ENCODE measurements at regions not wholly inside any gene's neighbourhood (a gene's known extent, or its start where the extent isn't known, plus 50 kb on each side); places are given as distances from the start of the nearest gene placed in this dataset.

- DNase-seq (ENCODE audit: low spot score): no peak
- TF ChIP-seq CTCF (IDR thresholded peaks at IDR 0.05; ENCODE audit: poor library complexity, severe bottlenecking): no peak
- no peak overlapping the region for H3K4me3 ChIP-seq (ENCODE audit: severe bottlenecking)
- H3K27me3 ChIP-seq (ENCODE audit: insufficient read depth, poor library complexity, severe bottlenecking): no peaks in the 10 kb centered on the region
- H3K4me1 ChIP-seq (ENCODE audit: insufficient read depth, poor library complexity, severe bottlenecking): peaks cover 8% of the 10 kb centered on the region
- ATAC-seq (ENCODE audit: low read depth): no peak
- H3K36me3 ChIP-seq (ENCODE audit: low read depth): no peaks in the 10 kb centered on the region
- H3K9me3 ChIP-seq (ENCODE audit: severe bottlenecking): no peaks in the 10 kb centered on the region
- no peak overlapping the region for H3K27ac ChIP-seq (ENCODE audit: poor library complexity, severe bottlenecking)
Observed at GRCh38 chr4:138538743-138539142, 296.6 kb upstream of the SLC7A11 start.

- no peak for ATAC-seq (ENCODE audit: low read depth)
Observed at GRCh38 chr4:138537731-138538490, 295.8 kb upstream of the SLC7A11 start.

GRCh38 chr4:138535316-138535715, 293.2 kb upstream of the SLC7A11 start:
- TF ChIP-seq CTCF (IDR thresholded peaks at IDR 0.05; ENCODE audit: poor library complexity, severe bottlenecking): no peak
- ATAC-seq (ENCODE audit: low read depth) (no peak), DNase-seq (ENCODE audit: low spot score) (no peak)
- H3K4me3 ChIP-seq (ENCODE audit: severe bottlenecking): no peak overlapping the region
- no peak overlapping the region for H3K27ac ChIP-seq (ENCODE audit: poor library complexity, severe bottlenecking)
- H3K9me3 ChIP-seq (ENCODE audit: severe bottlenecking): peaks cover 5% of the 10 kb centered on the region
- peaks cover 3% of the 10 kb centered on the region for H3K27me3 ChIP-seq (ENCODE audit: insufficient read depth, poor library complexity, severe bottlenecking)
- no peaks in the 10 kb centered on the region for H3K36me3 ChIP-seq (ENCODE audit: low read depth)
- peaks cover 5% of the 10 kb centered on the region for H3K4me1 ChIP-seq (ENCODE audit: insufficient read depth, poor library complexity, severe bottlenecking)

More at GRCh38 chr4:138537731-138538490, 295.8 kb upstream of the SLC7A11 start:
- H3K36me3 ChIP-seq (ENCODE audit: low read depth): no peaks in the 10 kb centered on the region
- H3K4me1 ChIP-seq (ENCODE audit: insufficient read depth, poor library complexity, severe bottlenecking): peaks cover 8% of the 10 kb centered on the region
- H3K4me3 ChIP-seq (ENCODE audit: severe bottlenecking): no peak overlapping the region
- peaks cover 1% of the 10 kb centered on the region for H3K27me3 ChIP-seq (ENCODE audit: insufficient read depth, poor library complexity, severe bottlenecking)
- no peak for TF ChIP-seq CTCF (IDR thresholded peaks at IDR 0.05; ENCODE audit: poor library complexity, severe bottlenecking)
- no peak for DNase-seq (ENCODE audit: low spot score)
- H3K27ac ChIP-seq (ENCODE audit: poor library complexity, severe bottlenecking): no peak overlapping the region
- H3K9me3 ChIP-seq (ENCODE audit: severe bottlenecking): no peaks in the 10 kb centered on the region

- DNase-seq (ENCODE audit: low spot score) (no peak), ATAC-seq (ENCODE audit: low read depth) (peak; percentile 40; the same call in 1 of the 3 replicates)
- Histone ChIP-seq H3K4me3 (ENCODE audit: severe bottlenecking) (no peak overlapping the region), H3K36me3 (ENCODE audit: low read depth) (no peaks in the 10 kb centered on the region), H3K27me3 (ENCODE audit: insufficient read depth, poor library complexity, severe bottlenecking) (no peaks in the 10 kb centered on the region), H3K27ac (ENCODE audit: poor library complexity, severe bottlenecking) (no peak overlapping the region), H3K4me1 (ENCODE audit: insufficient read depth, poor library complexity, severe bottlenecking) (no peaks in the 10 kb centered on the region), H3K9me3 (ENCODE audit: severe bottlenecking) (no peaks in the 10 kb centered on the region)
- TF ChIP-seq CTCF (IDR thresholded peaks at IDR 0.05; ENCODE audit: poor library complexity, severe bottlenecking): peak; percentile 59
Observed at GRCh38 chr4:138522366-138522765, 280.2 kb upstream of the SLC7A11 start.

GRCh38 chr4:138521809-138522208, 279.7 kb upstream of the SLC7A11 start:
- Histone ChIP-seq H3K27me3 (ENCODE audit: insufficient read depth, poor library complexity, severe bottlenecking) (no peaks in the 10 kb centered on the region), H3K27ac (ENCODE audit: poor library complexity, severe bottlenecking) (no peak overlapping the region), H3K36me3 (ENCODE audit: low read depth) (no peaks in the 10 kb centered on the region), H3K4me1 (ENCODE audit: insufficient read depth, poor library complexity, severe bottlenecking) (no peaks in the 10 kb centered on the region), H3K4me3 (ENCODE audit: severe bottlenecking) (no peak overlapping the region), H3K9me3 (ENCODE audit: severe bottlenecking) (no peaks in the 10 kb centered on the region)
- no peak for TF ChIP-seq CTCF (IDR thresholded peaks at IDR 0.05; ENCODE audit: poor library complexity, severe bottlenecking)
- ATAC-seq (ENCODE audit: low read depth) (no peak), DNase-seq (ENCODE audit: low spot score) (peak; percentile 20)
